Caki2 (cell line): ENCODE measurements at regions not wholly inside any gene's neighbourhood (a gene's known extent, or its start where the extent isn't known, plus 50 kb on each side); places are given as distances from the start of the nearest gene placed in this dataset.
A peak's percentile ranks its signal among the peaks of the same experiment; 100 is the strongest.

Source experiments
- DNase-seq: peaks from one replicate; pipeline ENCODE4 v3.0.0-alpha.2; 2015; ENCODE audit warnings: low read depth
- in situ Hi-C: cut with HindIII; loops from 2 replicates; pipeline ENCODE4 v1.10.0; 2016; ENCODE audit warnings: low sequenced_read_pairs, low pct_unique_long_range_greater_than_20kb, mixed read lengths

GRCh38 chr18:4878480-4878879, 318.6 kb downstream of the AKAIN1 start:
- DNase-seq = no peak
- in situ Hi-C loops = no loop called here

DNA sequence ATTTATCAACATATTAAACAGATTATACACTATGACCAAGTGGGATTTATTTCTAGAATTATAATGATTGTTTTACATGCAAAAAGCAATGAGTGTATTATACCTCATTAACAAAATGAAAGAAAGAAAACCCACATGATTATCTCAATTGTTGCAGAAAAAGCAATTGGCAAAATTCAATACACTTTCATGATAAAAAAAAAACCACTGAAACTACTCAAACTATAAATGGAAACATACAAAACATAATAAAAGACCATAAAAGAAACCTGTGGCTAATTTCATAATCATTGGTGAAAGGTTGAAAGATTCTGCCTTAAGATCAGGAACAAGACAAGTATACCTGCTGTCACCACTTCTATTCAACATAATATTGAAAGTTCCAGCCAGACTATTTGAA, 325.9 kb downstream of the AKAIN1 start:
- in situ Hi-C loops = no loop called here

DNA sequence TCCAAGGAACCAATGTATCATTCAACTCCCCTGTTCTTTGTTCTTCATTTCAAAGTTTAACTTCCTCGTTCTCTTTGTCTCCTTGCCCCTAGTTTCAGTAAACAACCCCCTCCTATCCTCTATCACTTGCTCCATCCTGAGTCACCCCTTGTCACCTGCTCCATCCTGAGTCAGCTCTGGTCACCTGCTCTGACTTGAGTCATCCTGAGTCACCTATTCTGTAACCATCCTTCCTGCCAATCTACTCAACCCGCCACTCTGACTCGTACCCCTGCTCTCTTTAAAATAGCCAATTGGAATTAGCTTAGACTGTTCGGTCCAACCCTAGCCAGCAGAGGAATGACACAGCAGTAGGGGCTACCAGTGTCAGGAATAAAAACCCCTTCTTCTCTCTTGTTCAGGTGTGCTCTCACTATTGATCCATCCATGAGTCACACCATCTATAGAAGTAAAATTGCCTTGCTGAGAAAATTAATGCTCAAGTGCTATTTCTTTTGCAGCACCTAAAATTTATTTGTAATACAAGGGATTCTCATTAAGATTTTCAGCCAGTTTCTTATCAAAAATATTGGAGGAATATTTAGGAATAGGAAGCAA, 326.8 kb downstream of the AKAIN1 start:
- in situ Hi-C loops = no loop called here
- DNase-seq = peak; percentile 70

More for the DNA sequence above, 325.9 kb downstream of the AKAIN1 start:
- no peak for DNase-seq

GRCh38 chr18:4869155-4869554, 327.9 kb downstream of the AKAIN1 start:
- in situ Hi-C loops = no loop called here

GRCh38 chr18:4858379-4859127, 338.5 kb downstream of the AKAIN1 start:
- in situ Hi-C loops = no loop called here
- no peak for DNase-seq

More at GRCh38 chr18:4869155-4869554, 327.9 kb downstream of the AKAIN1 start:
- DNase-seq = no peak

DNA sequence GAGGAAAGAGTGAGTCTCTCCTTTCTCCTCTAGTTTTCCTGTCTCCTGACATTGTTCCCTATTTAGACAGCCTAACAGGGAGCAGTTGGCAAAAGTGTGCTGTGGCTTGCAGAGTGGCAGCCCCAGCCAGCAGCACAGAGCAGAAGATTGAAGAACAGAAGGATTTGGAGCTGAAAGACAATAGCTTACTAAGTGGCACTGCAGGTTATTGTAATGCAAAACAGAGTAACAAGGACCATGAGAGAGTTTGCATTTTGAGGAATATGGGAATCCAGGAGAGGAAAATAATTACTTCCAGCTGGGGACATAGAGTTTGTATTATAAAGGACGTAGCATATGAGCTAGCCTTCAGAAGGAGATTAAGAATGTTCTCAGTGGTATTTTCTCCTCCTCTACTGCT, 342.4 kb downstream of the AKAIN1 start:
- DNase-seq = no peak
- in situ Hi-C loops = no loop called here

- in situ Hi-C loops = no loop called here
- DNase-seq = no peak
These were observed 345.6 kb downstream of the AKAIN1 start for GRCh38 chr18:4851301-4851976.

- no peak for DNase-seq
- in situ Hi-C loops = no loop called here
These were observed 350.0 kb downstream of the AKAIN1 start for GRCh38 chr18:4847056-4847455.

DNA sequence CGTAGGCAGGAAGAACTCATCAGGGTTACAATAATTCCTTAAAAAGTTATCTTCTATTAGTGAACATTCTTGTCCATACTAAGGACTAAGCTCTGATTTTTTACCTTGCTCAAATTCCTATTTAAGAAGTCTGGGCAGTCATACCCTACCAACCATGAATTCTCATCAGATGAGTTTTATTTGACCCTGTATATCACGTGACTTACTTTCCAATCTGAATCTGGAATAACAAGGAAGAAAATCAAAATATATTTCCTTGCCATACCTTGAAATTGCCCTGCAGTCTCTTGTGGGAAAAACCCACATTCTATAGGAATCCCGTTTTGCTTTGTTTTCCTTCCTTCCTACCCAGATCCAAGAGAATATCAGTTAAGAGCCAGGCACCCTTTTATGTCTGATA, 352.7 kb downstream of the AKAIN1 start:
- in situ Hi-C loops = no loop called here
- DNase-seq = no peak

DNA sequence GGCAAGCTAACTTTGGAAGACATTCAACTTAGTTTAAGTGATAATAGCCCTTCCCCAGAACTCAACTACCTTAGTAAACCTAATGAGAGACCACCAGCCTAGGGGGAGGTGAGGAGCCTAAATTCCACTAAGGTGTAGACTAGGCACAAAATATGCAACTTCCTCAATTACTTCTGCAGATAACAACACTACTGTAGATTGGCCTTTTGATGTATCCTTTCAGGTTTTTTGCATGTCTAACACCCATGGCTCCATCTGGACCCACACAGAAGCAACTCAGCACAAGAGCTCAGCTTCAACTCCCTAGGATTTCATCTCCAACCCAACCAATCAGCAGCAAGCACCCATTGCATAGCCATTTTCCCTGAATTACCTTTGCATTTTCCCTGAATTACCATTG, 353.3 kb downstream of the AKAIN1 start:
- in situ Hi-C loops = no loop called here
- DNase-seq = no peak

GRCh38 chr18:4842751-4843150, 354.3 kb downstream of the AKAIN1 start:
- no peak for DNase-seq
- in situ Hi-C loops = no loop called here

GRCh38 chr18:4842287-4842686, 354.8 kb downstream of the AKAIN1 start:
- no peak for DNase-seq
- in situ Hi-C loops = no loop called here

- no peak for DNase-seq
- in situ Hi-C loops = no loop called here
These were observed 357.4 kb downstream of the AKAIN1 start for GRCh38 chr18:4839639-4840038.

DNA sequence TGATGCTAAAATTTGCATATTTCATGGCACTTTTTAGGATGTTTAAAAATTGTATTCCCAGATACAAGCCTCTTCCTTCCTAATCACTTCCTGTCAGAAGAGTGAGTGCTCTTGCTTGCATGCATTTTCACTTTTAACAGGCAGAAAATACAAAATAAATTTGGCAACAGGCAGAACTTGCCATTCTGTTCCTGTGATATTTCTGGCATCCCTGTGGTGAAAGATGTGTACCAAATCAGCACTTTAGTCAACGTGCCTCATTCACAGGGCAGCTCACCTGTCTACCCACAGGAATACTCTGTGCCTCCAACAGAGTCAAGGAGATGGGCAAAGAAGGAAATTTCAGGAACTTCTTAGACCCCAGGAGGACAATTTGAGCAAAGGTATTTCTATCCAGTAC, 360.9 kb downstream of the AKAIN1 start:
- in situ Hi-C loops = no loop called here
- no peak for DNase-seq

DNA sequence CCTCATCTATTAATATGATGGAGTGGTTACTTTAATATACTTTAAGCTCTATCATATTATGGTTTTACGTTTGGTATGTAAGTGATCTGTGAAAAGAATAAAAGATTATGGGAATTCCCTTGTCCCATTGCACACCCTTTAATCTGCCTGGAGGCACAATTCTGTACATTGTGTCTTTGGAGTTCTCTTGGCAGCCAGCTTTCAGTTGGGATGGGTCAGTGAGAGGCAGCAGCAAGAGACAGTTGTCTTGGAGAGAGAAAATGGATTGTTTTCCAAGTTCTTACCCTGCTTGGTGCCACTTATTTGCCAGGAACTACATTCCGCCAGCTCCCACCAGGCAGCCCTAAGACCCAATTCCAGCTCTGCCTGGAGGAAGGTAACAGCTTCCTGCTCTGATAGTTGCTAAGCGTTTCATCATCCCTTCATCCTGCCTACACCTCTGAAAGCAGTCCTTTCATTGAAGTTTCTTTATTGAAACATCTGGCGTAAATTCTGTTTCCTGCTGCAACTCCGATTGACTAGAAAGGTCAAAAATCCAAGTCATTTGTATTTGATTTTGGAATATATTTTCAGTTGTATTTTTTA, 365.2 kb downstream of the AKAIN1 start:
- in situ Hi-C loops = no loop called here
- DNase-seq = no peak

DNA sequence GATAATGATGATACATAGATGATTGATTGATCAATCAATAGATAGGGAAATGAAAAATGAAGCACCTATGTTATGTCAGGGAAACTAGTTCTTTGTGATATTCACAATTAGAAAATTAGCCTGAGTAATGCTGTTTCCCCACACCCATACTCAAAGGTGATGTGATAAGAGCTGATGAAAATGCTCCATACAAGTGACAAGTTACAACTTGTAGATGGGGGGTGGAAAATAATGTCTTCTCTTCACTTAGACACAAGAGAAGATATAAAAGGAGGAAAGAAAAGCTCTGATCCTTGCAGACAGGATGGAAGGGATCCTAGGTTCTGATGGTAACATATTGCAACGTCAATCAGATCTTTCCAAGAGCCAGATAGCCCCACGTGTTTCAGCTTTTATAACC, 365.9 kb downstream of the AKAIN1 start:
- DNase-seq = no peak
- in situ Hi-C loops = no loop called here

DNA sequence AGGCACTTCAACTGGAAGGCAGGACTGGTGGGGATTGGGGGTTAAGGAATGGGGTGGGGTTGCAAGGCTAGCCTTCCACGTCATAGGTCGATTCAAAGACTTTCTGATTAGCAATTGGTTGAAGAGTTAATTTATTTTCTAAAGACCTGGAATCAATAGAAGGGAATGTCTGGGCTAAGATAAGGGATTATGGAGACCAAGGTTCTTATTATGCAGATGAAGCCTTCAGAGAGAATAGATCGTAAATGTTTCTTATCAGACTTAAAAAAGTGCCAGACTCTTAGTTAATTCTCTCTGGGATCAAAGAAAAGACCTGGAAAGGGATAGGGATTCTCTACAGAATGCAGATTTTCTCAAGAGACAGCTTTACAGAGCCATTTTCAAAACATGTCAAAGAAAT, 368.0 kb upstream of the DLGAP1 start:
- DNase-seq = no peak
- in situ Hi-C loops = no loop called here

DNA sequence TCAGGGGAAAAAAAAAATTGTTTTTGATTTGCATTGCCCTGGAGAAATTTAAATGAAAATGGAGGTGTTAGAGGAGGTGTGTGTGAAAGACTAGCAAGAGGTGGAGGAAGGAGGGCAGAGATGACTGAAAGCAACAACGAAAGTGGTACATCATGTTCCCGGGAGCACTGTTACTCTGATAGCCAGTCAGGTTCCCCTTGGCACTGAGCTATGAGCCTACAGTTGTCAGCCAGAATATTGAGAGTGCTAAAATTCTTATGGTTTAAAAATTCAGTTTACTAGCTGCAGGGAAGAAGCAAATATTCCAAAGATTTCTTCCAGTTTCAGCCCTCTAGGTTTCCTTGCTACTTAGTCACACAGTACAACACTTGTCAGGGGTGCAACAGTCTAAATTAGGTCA, 366.7 kb upstream of the DLGAP1 start:
- DNase-seq = no peak
- in situ Hi-C loops = no loop called here

GRCh38 chr18:4817665-4818064, 362.6 kb upstream of the DLGAP1 start:
- no peak for DNase-seq
- in situ Hi-C loops = no loop called here
